GM23338 (cell line): ENCODE measurements at regions not wholly inside any gene's neighbourhood (a gene's known extent, or its start where the extent isn't known, plus 50 kb on each side); places are given as distances from the start of the nearest gene placed in this dataset.

Experiments
- ATAC-seq: fragments of 200-7000 bp; cut with Tn5 transposase; 3 replicates; pipeline ENCODE4 v1.9.1; 2020
- DNase-seq: peaks from one replicate; pipeline ENCODE4 v3.0.0-alpha.2; 2015; ENCODE audit warnings: low spot score
- H2AFZ ChIP-seq: fragments of 200-600 bp; sonication (generic); 2 replicates; pipeline ENCODE4 v1.8.0; 2016; ENCODE audit warnings: antibody characterized with exemption, mild to moderate bottlenecking, moderate library complexity
- H3F3A ChIP-seq: fragments of 200-600 bp; sonication (generic); replicated peaks from 2 replicates; pipeline ENCODE4 v1.8.0; 2017; ENCODE audit warnings: antibody characterized with exemption, mixed run types, low read depth
- H3K27ac ChIP-seq: fragments of 200-600 bp; sonication (generic); 2 replicates; pipeline ENCODE4 v1.6.1; 2016; ENCODE audit warnings: low read depth
- H3K27me3 ChIP-seq: fragments of 200-600 bp; sonication (generic); 2 replicates; pipeline ENCODE4 v1.8.0; 2016; ENCODE audit warnings: mild to moderate bottlenecking, mixed run types, moderate library complexity; ENCODE audit not compliant: insufficient read depth
- H3K36me3 ChIP-seq: fragments of 200-600 bp; sonication (generic); 2 replicates; pipeline ENCODE4 v1.8.0; 2016; ENCODE audit warnings: mild to moderate bottlenecking; ENCODE audit not compliant: insufficient read depth
- H3K4me1 ChIP-seq: fragments of 200-600 bp; sonication (generic); 2 replicates; pipeline ENCODE4 v1.8.0; 2016; ENCODE audit warnings: mild to moderate bottlenecking, moderate library complexity; ENCODE audit not compliant: insufficient read depth
- H3K4me2 ChIP-seq: fragments of 200-600 bp; sonication (generic); 2 replicates; pipeline ENCODE4 v1.7.1; 2017; ENCODE audit warnings: mixed run types
- H3K4me3 ChIP-seq: fragments of 200-600 bp; sonication (generic); 2 replicates; pipeline ENCODE4 v1.6.1; 2016; ENCODE audit warnings: mixed run types
- H3K79me2 ChIP-seq: fragments of 200-600 bp; sonication (generic); replicated peaks from 2 replicates; pipeline ENCODE4 v1.8.0; 2017; ENCODE audit warnings: mild to moderate bottlenecking; ENCODE audit not compliant: insufficient read depth
- H3K9me2 ChIP-seq: fragments of 200-600 bp; sonication (generic); 2 replicates; pipeline ENCODE4 v1.8.0; 2017; ENCODE audit not compliant: insufficient read depth
- H4K20me1 ChIP-seq: fragments of 200-600 bp; sonication (generic); replicated peaks from 2 replicates; pipeline ENCODE4 v1.8.0; 2017; ENCODE audit warnings: mild to moderate bottlenecking; ENCODE audit not compliant: insufficient read depth
- H3K27ac Mint-ChIP-seq: 2 replicates; pipeline ENCODE4 v1.8.0; 2020; ENCODE audit warnings: inconsistent platforms, mild to moderate bottlenecking, moderate library complexity, mixed read lengths
- H3K27me3 Mint-ChIP-seq: 3 replicates; pipeline ENCODE4 v1.8.0; 2022; ENCODE audit warnings: low read depth, mild to moderate bottlenecking, moderate library complexity, mixed read lengths, inconsistent platforms; ENCODE audit not compliant: insufficient read depth, poor library complexity
- H3K36me3 Mint-ChIP-seq: 3 replicates; pipeline ENCODE4 v1.8.0; 2021; ENCODE audit warnings: low read depth, mild to moderate bottlenecking, inconsistent platforms, moderate library complexity, mixed read lengths
- H3K4me1 Mint-ChIP-seq: 3 replicates; pipeline ENCODE4 v1.8.0; 2020; ENCODE audit warnings: mild to moderate bottlenecking, inconsistent platforms, mixed read lengths
- H3K4me3 Mint-ChIP-seq: 3 replicates; pipeline ENCODE4 v1.8.0; 2021; ENCODE audit warnings: moderate library complexity, mild to moderate bottlenecking, inconsistent platforms, mixed read lengths
- H3K9me3 Mint-ChIP-seq: 3 replicates; pipeline ENCODE4 v1.8.0; 2020; ENCODE audit warnings: moderate library complexity, mild to moderate bottlenecking, inconsistent platforms, mixed read lengths
- CREB1 ChIP-seq: fragments of 250-450 bp; sonication (Bioruptor Pico); IDR thresholded peaks from 2 replicates; pipeline ENCODE4 v1.5.0; 2020; ENCODE audit warnings: low read depth, mild to moderate bottlenecking, moderate library complexity
- EZH2 ChIP-seq: fragments of 200-600 bp; sonication (generic); IDR thresholded peaks from one replicate; pipeline ENCODE4 v1.8.0; 2017; ENCODE audit warnings: antibody characterized with exemption, mild to moderate bottlenecking, low read depth; ENCODE audit not compliant: unreplicated experiment
- EZH2phosphoT487 ChIP-seq: fragments of 200-600 bp; sonication (generic); IDR thresholded peaks from one replicate; pipeline ENCODE4 v1.8.1; 2018; ENCODE audit warnings: antibody characterized with exemption; ENCODE audit not compliant: unreplicated experiment
- JUNB ChIP-seq: IDR thresholded peaks from one replicate; pipeline ENCODE4 v1.6.1; 2016; ENCODE audit warnings: antibody characterized with exemption; ENCODE audit not compliant: unreplicated experiment
- NANOG ChIP-seq: IDR thresholded peaks from 2 replicates; pipeline ENCODE4 v1.6.1; 2016; ENCODE audit warnings: antibody characterized with exemption, borderline replicate concordance
- POLR2AphosphoS5 ChIP-seq: IDR thresholded peaks from 2 replicates; pipeline ENCODE4 v1.6.1; 2016; ENCODE audit warnings: antibody characterized with exemption, low read depth
- REST ChIP-seq: IDR thresholded peaks from one replicate; pipeline ENCODE4 v1.6.1; 2018; ENCODE audit warnings: antibody characterized with exemption; ENCODE audit not compliant: unreplicated experiment
- ZNF114 ChIP-seq: fragments of 250-450 bp; sonication (Bioruptor Pico); IDR thresholded peaks from 2 replicates; pipeline ENCODE4 v1.5.0; 2020; ENCODE audit warnings: mild to moderate bottlenecking, moderate library complexity
- ZNF331 ChIP-seq: fragments of 250-450 bp; sonication (Bioruptor Pico); IDR thresholded peaks from 2 replicates; pipeline ENCODE4 v1.5.0; 2020; ENCODE audit warnings: low read depth, mild to moderate bottlenecking, moderate library complexity
- TF ChIP-seq, protein P1 (sequence below): IDR thresholded peaks from 2 replicates; pipeline ENCODE4 v1.6.1; 2016; ENCODE audit warnings: antibody characterized with exemption
- TF ChIP-seq, protein P2 (sequence below): fragments of 250-450 bp; sonication (Bioruptor Pico); IDR thresholded peaks from 2 replicates; pipeline ENCODE4 v1.5.0; 2020; ENCODE audit warnings: mild to moderate bottlenecking, moderate library complexity
- TF ChIP-seq, protein P3 (sequence below), 2 experiments: fragments of 200-600 bp in 1 of 2; sonication (generic) in 1 of 2; conservative IDR thresholded peaks; 2 replicates each; pipeline versions ENCODE4 v1.5.1 to v1.6.1; 2016 to 2017; ENCODE audit warnings: antibody characterized with exemption in 2 of 2, low read depth in 2 of 2, mild to moderate bottlenecking in 2 of 2, moderate library complexity in 1 of 2

DNA sequence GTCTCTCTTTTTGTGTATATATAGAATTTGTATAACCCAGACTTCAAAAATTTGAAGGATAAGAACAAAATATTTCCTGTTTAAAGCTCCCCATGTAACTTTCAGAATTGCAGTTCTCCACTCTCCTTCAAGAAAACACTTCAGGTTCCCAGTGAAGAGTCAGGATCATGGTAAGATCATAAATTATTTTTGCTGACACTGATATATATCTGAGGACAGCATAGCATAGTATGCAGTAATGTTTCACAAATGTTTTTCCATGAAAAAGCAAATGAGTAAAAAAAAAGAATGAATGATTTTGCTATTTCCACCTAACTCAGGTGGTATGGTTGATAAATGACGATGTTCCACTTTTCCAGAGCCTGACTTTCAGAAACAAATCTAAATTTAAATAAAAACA is 545.6 kb upstream of the EPHA7 start (continued):
- TF ChIP-seq, protein P1, sequence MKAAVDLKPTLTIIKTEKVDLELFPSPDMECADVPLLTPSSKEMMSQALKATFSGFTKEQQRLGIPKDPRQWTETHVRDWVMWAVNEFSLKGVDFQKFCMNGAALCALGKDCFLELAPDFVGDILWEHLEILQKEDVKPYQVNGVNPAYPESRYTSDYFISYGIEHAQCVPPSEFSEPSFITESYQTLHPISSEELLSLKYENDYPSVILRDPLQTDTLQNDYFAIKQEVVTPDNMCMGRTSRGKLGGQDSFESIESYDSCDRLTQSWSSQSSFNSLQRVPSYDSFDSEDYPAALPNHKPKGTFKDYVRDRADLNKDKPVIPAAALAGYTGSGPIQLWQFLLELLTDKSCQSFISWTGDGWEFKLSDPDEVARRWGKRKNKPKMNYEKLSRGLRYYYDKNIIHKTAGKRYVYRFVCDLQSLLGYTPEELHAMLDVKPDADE, result no peak
- no peak for TF ChIP-seq CREB1 (CRISPR knock-in tag)

DNA sequence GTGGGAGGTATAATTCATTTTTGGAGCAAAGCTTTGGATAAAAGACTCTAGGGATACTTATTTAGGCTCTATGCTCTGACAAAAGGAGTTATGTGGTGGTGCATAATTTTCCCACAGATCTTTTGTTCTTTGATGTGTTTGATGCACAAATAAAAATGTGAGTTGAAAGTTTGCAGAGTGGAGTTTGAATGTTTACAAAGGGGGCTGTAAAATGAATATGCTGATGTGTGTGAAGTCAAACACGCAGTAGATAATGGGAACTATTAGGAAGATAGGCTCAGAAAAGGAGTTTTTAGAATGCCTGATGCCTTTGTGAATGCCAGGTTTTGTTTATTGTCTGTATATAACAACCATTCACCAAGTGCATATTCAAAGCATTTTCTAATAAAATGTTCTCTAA is 545.0 kb upstream of the EPHA7 start:
- peaks cover 17% of the 10 kb centered on the region for H3K4me1 Mint-ChIP-seq
- Histone ChIP-seq H3K4me1 (peaks cover 10% of the 10 kb centered on the region; the same call in 1 of the 2 replicates), H3K36me3 (no peaks in the 10 kb centered on the region), H3K4me2 (no peak overlapping the region), H3K27ac (no peak overlapping the region), H2AFZ (no peak overlapping the region), H4K20me1 (no peaks in the 10 kb centered on the region), H3K4me3 (no peak overlapping the region), H3K79me2 (no peaks in the 10 kb centered on the region), H3K9me2 (no peaks in the 10 kb centered on the region), H3F3A (no peaks in the 10 kb centered on the region), H3K27me3 (no peaks in the 10 kb centered on the region)
- H3K27ac Mint-ChIP-seq, result no peak overlapping the region
- H3K9me3 Mint-ChIP-seq, result no peaks in the 10 kb centered on the region
- DNase-seq (no peak), ATAC-seq (no peak)
- H3K27me3 Mint-ChIP-seq, result no peaks in the 10 kb centered on the region
- no peak overlapping the region for H3K4me3 Mint-ChIP-seq
- no peaks in the 10 kb centered on the region for H3K36me3 Mint-ChIP-seq
- TF ChIP-seq, protein P2, sequence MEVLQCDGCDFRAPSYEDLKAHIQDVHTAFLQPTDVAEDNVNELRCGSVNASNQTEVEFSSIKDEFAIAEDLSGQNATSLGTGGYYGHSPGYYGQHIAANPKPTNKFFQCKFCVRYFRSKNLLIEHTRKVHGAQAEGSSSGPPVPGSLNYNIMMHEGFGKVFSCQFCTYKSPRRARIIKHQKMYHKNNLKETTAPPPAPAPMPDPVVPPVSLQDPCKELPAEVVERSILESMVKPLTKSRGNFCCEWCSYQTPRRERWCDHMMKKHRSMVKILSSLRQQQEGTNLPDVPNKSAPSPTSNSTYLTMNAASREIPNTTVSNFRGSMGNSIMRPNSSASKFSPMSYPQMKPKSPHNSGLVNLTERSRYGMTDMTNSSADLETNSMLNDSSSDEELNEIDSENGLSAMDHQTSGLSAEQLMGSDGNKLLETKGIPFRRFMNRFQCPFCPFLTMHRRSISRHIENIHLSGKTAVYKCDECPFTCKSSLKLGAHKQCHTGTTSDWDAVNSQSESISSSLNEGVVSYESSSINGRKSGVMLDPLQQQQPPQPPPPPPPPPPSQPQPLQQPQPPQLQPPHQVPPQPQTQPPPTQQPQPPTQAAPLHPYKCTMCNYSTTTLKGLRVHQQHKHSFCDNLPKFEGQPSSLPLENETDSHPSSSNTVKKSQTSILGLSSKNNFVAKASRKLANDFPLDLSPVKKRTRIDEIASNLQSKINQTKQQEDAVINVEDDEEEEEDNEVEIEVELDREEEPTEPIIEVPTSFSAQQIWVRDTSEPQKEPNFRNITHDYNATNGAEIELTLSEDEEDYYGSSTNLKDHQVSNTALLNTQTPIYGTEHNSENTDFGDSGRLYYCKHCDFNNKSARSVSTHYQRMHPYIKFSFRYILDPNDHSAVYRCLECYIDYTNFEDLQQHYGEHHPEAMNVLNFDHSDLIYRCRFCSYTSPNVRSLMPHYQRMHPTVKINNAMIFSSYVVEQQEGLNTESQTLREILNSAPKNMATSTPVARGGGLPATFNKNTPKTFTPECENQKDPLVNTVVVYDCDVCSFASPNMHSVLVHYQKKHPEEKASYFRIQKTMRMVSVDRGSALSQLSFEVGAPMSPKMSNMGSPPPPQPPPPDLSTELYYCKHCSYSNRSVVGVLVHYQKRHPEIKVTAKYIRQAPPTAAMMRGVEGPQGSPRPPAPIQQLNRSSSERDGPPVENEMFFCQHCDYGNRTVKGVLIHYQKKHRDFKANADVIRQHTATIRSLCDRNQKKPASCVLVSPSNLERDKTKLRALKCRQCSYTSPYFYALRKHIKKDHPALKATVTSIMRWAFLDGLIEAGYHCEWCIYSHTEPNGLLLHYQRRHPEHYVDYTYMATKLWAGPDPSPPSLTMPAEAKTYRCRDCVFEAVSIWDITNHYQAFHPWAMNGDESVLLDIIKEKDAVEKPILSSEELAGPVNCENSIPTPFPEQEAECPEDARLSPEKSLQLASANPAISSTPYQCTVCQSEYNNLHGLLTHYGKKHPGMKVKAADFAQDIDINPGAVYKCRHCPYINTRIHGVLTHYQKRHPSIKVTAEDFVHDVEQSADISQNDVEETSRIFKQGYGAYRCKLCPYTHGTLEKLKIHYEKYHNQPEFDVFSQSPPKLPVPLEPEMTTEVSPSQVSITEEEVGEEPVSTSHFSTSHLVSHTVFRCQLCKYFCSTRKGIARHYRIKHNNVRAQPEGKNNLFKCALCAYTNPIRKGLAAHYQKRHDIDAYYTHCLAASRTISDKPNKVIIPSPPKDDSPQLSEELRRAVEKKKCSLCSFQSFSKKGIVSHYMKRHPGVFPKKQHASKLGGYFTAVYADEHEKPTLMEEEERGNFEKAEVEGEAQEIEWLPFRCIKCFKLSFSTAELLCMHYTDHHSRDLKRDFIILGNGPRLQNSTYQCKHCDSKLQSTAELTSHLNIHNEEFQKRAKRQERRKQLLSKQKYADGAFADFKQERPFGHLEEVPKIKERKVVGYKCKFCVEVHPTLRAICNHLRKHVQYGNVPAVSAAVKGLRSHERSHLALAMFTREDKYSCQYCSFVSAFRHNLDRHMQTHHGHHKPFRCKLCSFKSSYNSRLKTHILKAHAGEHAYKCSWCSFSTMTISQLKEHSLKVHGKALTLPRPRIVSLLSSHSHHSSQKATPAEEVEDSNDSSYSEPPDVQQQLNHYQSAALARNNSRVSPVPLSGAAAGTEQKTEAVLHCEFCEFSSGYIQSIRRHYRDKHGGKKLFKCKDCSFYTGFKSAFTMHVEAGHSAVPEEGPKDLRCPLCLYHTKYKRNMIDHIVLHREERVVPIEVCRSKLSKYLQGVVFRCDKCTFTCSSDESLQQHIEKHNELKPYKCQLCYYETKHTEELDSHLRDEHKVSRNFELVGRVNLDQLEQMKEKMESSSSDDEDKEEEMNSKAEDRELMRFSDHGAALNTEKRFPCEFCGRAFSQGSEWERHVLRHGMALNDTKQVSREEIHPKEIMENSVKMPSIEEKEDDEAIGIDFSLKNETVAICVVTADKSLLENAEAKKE (CRISPR knock-in tag), result no peak
- TF ChIP-seq ZNF331 (no peak), ZNF114 (CRISPR knock-in tag) (no peak), EZH2phosphoT487 (no peak), NANOG (no peak), JUNB (no peak), POLR2AphosphoS5 (no peak), REST (no peak), CREB1 (CRISPR knock-in tag) (no peak), EZH2 (no peak)
- TF ChIP-seq, protein P1, result no peak
- TF ChIP-seq, protein P3, sequence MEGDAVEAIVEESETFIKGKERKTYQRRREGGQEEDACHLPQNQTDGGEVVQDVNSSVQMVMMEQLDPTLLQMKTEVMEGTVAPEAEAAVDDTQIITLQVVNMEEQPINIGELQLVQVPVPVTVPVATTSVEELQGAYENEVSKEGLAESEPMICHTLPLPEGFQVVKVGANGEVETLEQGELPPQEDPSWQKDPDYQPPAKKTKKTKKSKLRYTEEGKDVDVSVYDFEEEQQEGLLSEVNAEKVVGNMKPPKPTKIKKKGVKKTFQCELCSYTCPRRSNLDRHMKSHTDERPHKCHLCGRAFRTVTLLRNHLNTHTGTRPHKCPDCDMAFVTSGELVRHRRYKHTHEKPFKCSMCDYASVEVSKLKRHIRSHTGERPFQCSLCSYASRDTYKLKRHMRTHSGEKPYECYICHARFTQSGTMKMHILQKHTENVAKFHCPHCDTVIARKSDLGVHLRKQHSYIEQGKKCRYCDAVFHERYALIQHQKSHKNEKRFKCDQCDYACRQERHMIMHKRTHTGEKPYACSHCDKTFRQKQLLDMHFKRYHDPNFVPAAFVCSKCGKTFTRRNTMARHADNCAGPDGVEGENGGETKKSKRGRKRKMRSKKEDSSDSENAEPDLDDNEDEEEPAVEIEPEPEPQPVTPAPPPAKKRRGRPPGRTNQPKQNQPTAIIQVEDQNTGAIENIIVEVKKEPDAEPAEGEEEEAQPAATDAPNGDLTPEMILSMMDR (conservative IDR thresholded peaks at IDR 0.05; ENCODE audit: low read depth in 2 of 2), result no peak
